B cell (primary cell): ENCODE measurements at regions not wholly inside any gene's neighbourhood (a gene's known extent, or its start where the extent isn't known, plus 50 kb on each side); places are given as distances from the start of the nearest gene placed in this dataset.

Source experiments
- CTCF ChIP-seq: fragments of 200-600 bp; IDR thresholded peaks from one replicate; pipeline ENCODE4 v1.8.0; 2022; ENCODE audit warnings: antibody characterized with exemption, mild to moderate bottlenecking
- EZH2 ChIP-seq: IDR thresholded peaks from 2 replicates; pipeline ENCODE4 v1.6.1; 2012; ENCODE audit warnings: borderline replicate concordance, low read depth, mild to moderate bottlenecking, moderate library complexity, low read length; ENCODE audit not compliant: insufficient read depth, poor library complexity, severe bottlenecking

DNA sequence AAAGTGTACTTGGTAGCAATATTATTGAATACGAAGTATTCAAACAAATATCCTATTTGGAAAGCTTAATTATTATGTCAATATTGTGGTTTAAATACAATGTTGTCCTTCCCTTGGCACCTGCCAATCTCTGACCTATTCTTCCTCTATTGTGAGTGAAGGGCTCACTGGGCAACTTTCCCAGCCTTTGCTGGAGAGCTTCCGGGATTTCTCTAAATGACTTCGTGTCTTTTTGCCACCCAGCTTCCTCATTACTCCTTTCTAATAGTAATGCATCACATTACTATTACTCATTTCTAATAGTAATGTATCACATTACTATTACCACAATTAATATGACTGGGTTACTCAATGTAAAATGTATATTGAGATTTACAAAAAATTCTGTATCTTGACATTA is 880.6 kb downstream of the BRINP3 start:
- TF ChIP-seq CTCF (no peak), EZH2 (no peak)
